HG03575 (cell line): ENCODE measurements at regions not wholly inside any gene's neighbourhood (a gene's known extent, or its start where the extent isn't known, plus 50 kb on each side); places are given as distances from the start of the nearest gene placed in this dataset.

Source experiments
- ATAC-seq: cut with Tn5 transposase; IDR thresholded peaks from one replicate; pipeline ENCODE4 v1.9.1; 2021; ENCODE audit not compliant: unreplicated experiment, insufficient number of reproducible peaks, low FRiP score; ENCODE audit errors: extremely low read depth

DNA sequence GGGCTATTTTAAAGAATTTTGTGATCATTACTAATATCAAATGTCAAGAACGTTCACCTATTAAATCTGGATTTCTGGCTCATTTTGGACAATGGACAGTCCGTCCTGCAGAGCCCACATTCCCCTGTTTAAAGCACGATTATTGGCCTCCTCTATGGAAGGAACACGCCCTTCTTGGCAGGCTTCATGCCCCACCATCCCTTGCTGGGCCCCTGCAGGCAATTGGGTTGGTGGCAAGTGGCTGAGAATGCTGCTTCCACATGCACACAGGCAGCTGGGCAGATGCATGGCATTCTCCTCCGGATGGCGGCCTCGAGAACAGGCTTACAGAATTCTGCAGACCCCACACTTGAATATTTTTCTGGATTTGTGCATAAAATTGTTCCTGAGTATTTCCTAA lies 305.8 kb upstream of the MKI67 start:
- ATAC-seq: no peak

DNA sequence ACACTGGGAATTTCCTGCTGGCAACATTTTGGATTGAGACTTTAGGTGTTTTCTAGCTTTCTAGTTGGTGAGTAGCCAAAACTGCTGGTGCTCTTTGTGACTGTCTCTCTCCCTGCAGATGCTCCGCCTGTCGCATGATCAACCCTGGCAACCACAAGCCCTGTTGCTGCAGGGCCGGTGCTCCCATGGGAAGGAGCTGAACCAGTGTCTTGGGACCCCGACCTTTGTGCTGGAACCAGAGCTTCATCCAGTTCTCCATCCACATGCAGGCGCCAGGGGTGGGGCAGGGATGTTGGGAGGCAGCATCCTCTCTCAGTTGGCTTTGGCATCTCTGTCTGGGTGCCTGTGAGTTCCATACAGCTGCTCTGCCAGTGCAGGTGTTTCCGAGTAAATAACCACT lies 306.2 kb upstream of the MKI67 start:
- ATAC-seq: no peak

DNA sequence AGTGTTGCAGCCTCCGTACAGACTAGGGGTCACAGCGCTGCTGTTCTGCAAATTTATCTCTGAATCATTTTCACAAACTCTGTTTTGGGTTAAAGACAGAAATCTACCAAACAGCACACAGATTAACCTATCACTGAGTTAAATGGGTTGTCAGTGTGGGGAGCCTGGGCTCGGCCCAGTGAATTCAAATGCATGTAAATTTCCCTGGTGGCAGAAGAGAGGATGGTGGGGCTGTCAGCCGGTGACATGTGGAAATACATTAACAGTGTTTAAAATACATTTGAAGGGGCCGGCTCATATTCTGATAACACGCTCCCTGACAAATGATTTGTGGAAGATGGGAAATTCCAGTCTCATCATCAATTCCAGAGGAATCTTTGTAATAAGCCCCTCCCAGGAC lies 309.6 kb upstream of the MKI67 start:
- no peak for ATAC-seq

DNA sequence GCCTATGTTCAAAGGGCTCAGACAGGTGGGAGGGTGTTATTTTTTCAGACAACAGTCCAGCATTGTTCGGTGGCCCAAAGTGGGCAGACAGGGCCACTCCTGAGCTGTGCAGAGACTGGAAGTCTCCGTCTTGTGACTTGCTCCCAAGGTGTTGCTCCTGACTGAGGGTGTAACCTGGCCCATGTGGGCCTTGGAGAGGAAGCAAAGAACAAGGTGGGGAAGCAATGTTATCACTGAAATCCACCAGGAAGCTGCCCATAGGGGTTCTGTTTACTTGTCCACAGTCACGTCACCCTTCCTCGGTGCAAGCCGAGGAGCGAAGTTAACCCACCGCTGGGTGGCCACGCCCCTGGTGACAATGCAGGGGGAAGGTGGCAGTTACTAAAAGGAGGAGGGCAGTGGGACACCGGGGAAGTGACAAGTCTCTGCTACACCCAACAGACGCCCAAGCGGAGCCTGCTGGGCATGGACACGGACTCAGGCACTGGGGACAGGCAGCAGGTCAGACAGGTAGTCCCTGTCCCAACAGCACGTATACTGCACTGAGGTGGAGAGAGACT lies 311.6 kb upstream of the MKI67 start:
- no peak for ATAC-seq

DNA sequence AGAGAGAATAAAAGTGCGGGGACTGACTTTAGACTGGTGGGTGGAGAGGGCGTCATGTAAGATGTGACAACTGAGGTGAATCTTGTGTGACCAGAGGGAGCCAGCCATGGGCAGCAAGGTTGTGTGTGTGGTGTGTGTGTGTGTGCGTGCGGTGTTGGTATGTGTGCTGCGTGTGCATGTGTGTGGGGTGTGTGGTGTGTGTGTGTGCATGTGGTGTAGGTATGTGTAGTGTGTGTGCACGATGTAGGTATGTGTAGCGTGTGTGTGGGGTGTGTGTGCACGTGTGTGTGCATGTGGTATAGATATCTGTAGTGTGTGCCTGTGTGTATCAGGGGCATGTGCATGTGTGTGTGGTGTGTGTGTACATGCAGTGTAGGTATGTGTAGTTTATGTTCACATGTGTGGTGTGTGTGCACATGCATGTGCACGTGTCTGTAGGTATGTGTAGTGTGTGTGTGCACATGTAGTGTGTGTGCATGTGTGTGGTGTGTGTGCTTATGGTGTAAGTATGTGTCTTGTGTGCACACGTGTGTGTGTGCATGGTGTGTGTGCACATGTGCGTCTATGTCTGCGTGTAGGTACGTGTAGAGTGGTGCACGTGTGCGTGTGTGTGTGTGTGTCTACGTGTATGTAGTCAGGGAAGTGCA lies 312.3 kb upstream of the MKI67 start:
- ATAC-seq: no peak

DNA sequence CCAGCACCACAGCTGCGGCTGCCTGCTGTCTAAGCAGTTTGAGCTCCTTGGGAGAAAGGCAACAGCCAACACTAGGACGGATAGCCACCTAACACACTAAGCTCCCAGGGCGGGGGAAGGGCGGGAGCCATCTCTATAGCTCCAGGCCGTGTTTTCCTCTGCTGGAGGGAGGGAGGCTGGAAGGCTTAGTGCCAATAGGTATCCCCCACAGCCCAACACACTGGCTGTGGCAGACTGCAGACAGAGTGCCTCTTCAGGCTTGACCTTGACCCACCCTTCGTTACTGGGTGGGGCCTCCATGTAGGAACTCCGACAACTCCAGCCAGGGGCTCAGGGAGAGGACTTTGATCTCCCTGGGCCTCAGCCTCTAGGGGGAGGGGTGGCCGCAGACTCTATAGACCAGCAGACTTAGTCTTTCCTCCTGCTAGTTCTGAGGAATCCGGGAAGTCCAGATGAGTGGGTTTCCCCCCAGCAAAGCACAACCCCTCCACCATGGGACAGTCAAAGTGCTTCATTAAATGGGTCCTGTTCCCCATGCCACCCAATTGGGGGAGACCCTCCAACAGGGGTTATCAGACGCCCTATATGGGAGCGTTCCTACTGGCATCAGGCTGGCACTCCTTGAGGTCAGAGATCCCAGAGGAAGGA lies 314.4 kb upstream of the MKI67 start:
- no peak for ATAC-seq

DNA sequence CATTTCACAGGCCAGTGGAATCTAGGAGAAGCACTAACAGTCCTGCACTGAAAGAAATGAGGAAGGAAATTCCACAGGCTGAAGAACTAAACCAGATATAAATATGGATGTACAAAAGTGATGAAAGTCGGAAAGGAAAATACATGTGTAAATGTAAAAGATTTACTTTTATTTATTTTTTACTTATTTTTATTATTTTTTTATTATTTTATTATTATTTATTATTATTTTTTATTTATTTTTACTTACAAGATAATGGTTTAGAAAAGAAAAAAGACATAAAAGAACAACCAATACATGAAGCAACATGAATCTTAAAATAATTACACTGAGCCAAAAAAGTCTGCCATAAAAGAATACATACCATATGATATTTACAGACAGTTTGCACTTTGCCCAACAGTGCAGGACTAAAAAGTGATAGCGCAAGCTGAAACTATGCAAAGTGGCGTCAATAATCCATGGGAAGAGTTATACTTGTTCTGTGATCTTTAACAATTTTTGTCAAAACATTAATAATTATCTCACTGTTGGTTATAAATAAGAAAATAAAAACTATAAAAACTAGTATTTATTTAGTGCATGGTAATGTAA lies 317.8 kb upstream of the MKI67 start:
- no peak for ATAC-seq

DNA sequence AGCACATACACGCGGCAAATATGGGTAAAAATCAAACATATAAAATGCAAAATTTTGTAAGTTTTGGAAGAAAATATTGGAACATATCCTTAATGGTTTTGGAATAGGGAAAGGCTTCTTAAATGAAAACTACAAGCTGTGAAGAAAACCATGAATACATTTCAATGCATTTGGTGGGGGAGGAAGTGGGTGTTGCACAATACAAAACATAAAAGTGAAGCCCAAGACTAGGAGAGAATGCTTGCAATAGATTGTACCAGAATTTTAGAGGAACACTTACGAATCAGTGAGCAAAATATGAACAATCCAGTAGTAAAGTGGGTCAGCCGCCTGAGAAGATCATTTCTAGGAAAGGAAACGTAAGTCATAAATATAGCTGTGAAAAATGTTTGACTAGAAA lies 322.6 kb upstream of the MKI67 start:
- ATAC-seq: no peak

DNA sequence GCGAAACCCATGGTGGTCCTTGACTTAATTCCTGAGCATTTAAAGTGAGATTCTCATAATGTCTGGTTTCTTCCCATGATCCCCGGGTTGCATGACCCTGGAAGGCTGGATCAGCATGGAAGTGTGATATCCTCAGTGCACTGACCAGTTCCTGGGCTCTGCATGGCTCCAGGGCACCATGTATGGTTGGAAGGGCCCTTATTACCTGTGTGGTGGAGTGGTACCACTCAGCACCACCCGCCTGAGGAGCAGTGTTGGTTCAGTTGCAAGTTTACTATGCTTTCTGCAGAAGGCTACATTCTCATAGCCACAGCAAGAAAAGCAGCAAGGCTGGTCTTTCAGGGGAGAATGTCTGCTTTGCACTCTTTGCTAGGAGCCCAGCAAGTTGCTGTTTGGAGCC lies 325.7 kb upstream of the MKI67 start:
- ATAC-seq: no peak

DNA sequence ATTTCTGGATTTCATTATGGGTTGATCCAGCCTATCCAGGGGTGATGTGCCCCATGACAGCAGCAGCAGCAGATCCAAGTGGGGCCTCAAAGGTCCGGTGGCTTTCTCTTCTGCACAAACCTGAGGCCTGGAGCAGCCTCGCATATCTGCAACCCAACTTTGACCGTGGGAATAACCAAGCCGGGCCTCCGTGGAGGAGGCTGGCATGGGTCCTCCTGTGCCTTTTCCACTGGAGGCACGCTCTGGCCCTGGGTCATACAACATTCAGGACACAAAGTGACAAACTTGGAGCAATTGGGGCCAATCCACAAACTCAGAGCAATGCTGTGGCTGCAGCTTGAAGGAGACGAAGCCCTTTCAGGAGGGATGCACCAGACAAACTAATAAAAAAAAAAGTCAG lies 330.0 kb upstream of the MKI67 start:
- ATAC-seq: no peak

DNA sequence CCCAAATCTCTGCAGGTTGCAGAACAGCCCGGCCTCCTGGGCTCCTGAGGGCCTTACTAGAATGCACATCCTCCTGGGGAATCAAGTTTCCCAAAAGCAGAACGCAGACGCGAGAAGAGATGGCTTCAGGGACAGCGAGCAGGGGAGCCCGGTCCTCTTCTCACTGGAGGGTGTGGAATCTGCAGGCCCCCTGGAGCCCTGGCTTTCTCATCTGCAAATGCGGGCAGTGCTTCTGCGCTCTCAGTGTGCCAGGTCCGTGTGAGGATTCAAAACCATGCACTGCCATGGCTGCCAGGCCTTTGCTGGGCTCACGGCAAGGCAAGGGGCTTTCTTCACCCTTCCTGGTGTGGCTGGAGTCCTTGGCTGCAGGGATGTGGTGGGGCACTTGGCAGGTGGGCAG lies 330.9 kb upstream of the MKI67 start:
- no peak for ATAC-seq

DNA sequence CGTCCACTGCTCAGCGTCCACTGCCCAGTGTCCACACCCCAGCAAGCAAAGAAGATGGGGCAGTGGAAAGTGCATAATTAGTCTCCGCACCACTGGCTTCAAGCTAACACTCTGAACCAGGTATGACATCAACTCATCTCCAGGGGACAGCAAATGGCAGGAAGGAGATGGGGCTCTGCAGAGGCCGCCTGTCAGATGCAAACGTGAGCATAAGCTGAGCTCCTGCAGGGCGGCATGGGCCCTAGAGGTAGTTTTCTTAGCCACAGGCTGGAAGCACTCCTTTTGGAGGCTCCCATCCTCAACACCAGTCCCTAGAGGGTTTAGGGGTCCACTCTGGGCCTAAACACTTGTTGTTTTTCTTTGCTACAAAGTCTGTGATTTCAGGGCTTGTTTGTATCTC lies 335.8 kb upstream of the MKI67 start:
- ATAC-seq: no peak

DNA sequence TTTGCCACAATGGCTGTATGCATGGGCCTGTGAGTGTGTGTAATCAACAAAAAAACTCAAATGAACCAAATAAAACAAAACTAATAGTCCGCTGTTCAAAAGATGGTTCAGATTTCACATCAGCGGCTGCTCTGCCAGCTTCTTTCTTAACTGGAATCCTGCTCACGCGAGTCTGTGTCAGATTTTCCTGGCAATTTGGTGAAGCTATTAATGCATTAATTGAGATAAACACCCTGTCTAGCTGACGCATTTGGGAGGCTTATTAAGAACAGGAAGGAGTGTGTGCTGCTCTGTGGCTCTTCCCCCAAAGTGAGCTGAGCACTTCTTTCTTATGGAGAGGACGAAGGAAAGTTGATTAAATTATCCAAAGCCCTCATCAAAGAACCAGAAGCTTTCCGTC lies 336.6 kb upstream of the MKI67 start:
- ATAC-seq: no peak

DNA sequence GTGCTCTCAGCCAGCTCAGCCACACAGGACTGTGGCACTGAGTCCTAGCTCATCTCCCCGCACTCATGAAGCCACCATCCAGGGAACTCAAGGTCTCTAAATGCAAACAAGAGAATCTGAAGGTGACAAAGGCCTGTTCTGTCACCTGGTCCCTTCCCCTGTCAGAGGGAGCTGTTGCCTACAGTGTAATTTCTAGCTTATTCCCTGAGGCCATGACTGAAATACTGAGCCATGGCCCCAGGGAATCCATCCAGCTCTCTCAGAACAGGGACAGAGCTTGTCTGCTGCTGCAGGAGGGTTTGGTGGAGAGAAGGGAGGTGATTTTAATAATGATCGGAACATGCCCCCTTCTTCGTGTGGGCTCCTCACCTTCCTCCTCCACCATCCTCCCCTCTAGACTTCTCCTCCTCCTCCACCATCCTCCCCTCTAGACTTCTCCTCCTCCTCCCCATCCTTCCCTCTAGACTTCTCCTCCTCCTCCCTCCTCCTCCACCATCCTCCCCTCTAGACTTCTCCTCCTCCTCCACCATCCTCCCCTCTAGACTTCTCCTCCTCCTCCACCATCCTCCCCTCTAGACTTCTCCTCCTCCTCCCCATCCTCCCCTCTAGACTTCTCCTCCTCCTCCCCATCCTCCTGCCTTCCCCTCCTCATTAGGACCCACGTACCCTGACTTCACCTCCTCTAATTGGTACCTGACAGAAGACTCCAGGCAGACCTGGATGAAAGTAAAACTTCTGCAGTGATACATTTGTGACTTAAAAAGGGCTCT lies 338.0 kb upstream of the MKI67 start:
- no peak for ATAC-seq

DNA sequence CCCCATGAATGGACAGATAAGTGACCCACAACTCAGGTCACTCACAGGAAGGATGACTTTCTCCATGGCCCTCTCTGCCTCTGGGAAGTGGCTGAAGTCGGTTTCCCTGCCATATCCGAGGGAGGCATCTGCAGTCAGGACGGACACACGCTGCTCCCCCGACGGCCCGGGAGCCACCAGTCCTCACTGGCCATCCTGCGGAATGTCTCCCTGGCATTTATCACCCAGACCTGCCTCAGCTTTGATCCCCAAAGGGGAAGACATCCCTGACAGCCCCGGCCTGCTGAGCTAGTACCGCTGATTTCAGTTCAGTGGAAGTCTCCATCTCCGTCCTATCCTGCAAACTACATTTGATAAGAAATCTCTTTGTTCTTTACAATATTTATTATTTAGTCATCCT lies 339.5 kb upstream of the MKI67 start:
- ATAC-seq: no peak

DNA sequence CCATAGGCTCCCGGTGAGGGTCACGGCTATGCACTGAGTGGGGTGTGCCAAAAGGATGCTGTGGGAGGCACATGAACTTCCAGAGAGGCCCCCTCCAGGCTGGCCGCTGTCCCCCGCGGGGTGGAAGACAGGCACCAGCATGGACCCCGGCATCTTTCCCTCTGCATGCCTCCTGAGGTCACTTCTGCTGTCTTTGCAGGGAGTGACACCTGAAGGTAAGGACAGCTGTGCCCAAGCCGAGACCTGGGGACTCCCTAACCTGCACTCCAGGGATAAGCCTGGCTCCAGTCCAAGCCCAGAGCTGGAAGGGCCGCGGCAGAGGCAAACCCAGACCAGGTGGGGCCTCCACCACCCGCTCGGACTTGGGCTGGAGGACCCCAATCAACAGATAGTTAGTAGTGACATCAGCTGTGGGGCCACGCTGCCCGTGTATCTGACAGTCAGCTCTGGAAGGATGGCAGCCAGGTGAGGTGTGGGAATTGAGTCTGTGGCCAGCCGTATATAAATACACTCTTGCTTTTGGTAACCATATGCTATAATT lies 340.7 kb upstream of the MKI67 start:
- ATAC-seq: no peak

DNA sequence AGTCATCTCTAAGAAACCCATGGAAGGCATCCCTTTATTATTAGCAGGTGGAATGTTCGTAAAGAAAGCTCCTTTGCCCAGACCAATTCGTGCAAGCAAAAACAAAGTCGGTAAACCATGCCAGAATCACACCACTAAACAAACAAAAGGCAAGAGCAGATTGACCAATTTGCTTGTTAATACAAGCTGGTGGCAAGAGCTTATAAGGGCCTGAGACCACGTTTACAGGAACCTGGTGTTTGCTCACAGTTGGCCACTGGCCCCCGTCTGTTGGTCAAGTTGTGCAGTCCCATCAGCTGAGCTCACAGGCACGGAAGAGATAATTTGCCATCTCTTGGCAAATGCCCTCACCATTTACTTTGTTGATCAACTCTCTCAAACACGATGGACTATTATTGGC lies 342.2 kb upstream of the MKI67 start:
- no peak for ATAC-seq

DNA sequence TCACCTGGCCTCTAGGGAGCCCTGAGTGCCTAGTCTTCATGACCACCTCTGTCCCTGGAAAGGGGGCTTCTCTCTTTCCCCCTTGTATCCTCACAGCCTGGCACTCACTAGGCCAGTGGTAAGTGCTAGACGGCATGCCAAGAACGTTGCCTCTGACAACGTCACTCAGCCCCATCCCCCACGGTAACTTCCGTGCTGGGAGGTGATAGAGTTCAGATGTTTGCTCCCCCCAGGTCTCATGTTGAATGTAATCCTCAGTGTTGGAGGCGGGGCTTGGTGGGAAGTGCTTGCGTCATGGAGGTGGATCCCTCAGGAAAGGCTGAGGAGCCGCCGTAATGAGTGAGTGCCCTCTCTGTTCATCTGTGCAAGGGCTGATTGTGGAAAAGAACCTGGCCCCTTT lies 343.3 kb upstream of the MKI67 start:
- no peak for ATAC-seq

DNA sequence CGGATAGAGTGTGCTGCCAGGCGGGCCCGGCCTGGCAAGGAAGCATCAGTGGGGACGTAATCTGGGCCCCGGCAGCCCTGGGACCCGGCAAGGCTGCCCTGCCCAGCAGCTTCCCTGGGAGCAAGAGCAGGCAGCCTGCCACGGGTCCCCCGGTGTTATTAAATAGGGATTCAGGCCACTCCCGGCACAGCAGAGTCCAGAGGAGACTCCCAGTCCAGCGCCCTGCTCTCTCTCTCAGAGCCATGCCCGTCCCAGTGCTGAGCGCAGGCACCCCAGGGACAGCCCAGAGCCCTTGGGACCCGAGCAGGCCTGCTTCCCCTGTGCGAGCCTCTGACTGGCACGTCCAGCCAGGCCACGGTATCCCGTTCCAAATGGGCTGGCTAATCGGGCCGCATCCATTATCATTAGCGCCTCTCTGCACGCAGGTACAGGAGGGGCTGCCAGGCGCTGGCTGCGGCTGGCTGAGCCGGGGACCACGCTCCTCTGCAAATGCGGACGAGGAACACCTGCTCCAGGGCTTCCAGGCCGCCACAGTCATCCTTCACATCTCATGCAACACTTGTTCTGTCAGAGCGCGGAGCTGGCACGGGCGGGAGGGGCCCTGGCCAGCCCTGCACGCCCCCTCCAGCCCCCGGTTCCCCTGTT lies 344.2 kb upstream of the MKI67 start:
- no peak for ATAC-seq
